H1 (cell line): ENCODE measurements at regions not wholly inside any gene's neighbourhood (a gene's known extent, or its start where the extent isn't known, plus 50 kb on each side); places are given as distances from the start of the nearest gene placed in this dataset.

Source experiments
- ASH2L ChIP-seq: fragments of 200-600, 300-600 bp; sonication (generic); IDR thresholded peaks from one replicate; pipeline ENCODE4 v1.7.1; 2017; ENCODE audit warnings: low read length
- EGR1 ChIP-seq: IDR thresholded peaks from 2 replicates; pipeline ENCODE4 v1.6.1; 2011; ENCODE audit warnings: low read depth, low read length, borderline replicate concordance
- HDAC6 ChIP-seq: IDR thresholded peaks from one replicate; pipeline ENCODE4 v1.7.1; 2012; ENCODE audit warnings: low read depth, mild to moderate bottlenecking, inconsistent platforms, low read length, moderate library complexity
- KDM4A ChIP-seq: IDR thresholded peaks from one replicate; pipeline ENCODE4 v1.7.1; 2012; ENCODE audit warnings: low read depth, mild to moderate bottlenecking, moderate library complexity, low read length, inconsistent platforms; ENCODE audit not compliant: severe bottlenecking
- POLR2AphosphoS5 ChIP-seq: IDR thresholded peaks from 2 replicates; pipeline ENCODE4 v1.6.1; 2011; ENCODE audit warnings: low read depth, low read length
- TAF1 ChIP-seq: IDR thresholded peaks from 2 replicates; pipeline ENCODE4 v1.6.1; 2011; ENCODE audit warnings: mild to moderate bottlenecking, low read depth, low read length
- TF ChIP-seq, protein P1 (sequence below): fragments of 300-600 bp; sonication (generic); IDR thresholded peaks from 2 replicates; pipeline ENCODE4 v1.7.1; 2012; ENCODE audit warnings: low read length, moderate library complexity, mild to moderate bottlenecking, inconsistent platforms; ENCODE audit not compliant: insufficient replicate concordance
- TF ChIP-seq, protein P2 (sequence below): IDR thresholded peaks from 2 replicates; pipeline ENCODE4 v1.6.1; 2011; ENCODE audit warnings: low read depth, mild to moderate bottlenecking, low read length; ENCODE audit not compliant: insufficient read depth
- TF ChIP-seq, protein P3 (sequence below): IDR thresholded peaks from 2 replicates; pipeline ENCODE4 v1.6.1; 2012; ENCODE audit warnings: low read length, inconsistent platforms

GRCh38 chr3:106717178-106717780 lies 660.0 kb upstream of the CCDC54 start (continued):
- TF ChIP-seq, protein P1, sequence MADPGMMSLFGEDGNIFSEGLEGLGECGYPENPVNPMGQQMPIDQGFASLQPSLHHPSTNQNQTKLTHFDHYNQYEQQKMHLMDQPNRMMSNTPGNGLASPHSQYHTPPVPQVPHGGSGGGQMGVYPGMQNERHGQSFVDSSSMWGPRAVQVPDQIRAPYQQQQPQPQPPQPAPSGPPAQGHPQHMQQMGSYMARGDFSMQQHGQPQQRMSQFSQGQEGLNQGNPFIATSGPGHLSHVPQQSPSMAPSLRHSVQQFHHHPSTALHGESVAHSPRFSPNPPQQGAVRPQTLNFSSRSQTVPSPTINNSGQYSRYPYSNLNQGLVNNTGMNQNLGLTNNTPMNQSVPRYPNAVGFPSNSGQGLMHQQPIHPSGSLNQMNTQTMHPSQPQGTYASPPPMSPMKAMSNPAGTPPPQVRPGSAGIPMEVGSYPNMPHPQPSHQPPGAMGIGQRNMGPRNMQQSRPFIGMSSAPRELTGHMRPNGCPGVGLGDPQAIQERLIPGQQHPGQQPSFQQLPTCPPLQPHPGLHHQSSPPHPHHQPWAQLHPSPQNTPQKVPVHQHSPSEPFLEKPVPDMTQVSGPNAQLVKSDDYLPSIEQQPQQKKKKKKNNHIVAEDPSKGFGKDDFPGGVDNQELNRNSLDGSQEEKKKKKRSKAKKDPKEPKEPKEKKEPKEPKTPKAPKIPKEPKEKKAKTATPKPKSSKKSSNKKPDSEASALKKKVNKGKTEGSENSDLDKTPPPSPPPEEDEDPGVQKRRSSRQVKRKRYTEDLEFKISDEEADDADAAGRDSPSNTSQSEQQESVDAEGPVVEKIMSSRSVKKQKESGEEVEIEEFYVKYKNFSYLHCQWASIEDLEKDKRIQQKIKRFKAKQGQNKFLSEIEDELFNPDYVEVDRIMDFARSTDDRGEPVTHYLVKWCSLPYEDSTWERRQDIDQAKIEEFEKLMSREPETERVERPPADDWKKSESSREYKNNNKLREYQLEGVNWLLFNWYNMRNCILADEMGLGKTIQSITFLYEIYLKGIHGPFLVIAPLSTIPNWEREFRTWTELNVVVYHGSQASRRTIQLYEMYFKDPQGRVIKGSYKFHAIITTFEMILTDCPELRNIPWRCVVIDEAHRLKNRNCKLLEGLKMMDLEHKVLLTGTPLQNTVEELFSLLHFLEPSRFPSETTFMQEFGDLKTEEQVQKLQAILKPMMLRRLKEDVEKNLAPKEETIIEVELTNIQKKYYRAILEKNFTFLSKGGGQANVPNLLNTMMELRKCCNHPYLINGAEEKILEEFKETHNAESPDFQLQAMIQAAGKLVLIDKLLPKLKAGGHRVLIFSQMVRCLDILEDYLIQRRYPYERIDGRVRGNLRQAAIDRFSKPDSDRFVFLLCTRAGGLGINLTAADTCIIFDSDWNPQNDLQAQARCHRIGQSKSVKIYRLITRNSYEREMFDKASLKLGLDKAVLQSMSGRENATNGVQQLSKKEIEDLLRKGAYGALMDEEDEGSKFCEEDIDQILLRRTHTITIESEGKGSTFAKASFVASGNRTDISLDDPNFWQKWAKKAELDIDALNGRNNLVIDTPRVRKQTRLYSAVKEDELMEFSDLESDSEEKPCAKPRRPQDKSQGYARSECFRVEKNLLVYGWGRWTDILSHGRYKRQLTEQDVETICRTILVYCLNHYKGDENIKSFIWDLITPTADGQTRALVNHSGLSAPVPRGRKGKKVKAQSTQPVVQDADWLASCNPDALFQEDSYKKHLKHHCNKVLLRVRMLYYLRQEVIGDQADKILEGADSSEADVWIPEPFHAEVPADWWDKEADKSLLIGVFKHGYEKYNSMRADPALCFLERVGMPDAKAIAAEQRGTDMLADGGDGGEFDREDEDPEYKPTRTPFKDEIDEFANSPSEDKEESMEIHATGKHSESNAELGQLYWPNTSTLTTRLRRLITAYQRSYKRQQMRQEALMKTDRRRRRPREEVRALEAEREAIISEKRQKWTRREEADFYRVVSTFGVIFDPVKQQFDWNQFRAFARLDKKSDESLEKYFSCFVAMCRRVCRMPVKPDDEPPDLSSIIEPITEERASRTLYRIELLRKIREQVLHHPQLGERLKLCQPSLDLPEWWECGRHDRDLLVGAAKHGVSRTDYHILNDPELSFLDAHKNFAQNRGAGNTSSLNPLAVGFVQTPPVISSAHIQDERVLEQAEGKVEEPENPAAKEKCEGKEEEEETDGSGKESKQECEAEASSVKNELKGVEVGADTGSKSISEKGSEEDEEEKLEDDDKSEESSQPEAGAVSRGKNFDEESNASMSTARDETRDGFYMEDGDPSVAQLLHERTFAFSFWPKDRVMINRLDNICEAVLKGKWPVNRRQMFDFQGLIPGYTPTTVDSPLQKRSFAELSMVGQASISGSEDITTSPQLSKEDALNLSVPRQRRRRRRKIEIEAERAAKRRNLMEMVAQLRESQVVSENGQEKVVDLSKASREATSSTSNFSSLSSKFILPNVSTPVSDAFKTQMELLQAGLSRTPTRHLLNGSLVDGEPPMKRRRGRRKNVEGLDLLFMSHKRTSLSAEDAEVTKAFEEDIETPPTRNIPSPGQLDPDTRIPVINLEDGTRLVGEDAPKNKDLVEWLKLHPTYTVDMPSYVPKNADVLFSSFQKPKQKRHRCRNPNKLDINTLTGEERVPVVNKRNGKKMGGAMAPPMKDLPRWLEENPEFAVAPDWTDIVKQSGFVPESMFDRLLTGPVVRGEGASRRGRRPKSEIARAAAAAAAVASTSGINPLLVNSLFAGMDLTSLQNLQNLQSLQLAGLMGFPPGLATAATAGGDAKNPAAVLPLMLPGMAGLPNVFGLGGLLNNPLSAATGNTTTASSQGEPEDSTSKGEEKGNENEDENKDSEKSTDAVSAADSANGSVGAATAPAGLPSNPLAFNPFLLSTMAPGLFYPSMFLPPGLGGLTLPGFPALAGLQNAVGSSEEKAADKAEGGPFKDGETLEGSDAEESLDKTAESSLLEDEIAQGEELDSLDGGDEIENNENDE = no peak
- TF ChIP-seq KDM4A (no peak), TAF1 (no peak), HDAC6 (no peak), EGR1 (no peak), POLR2AphosphoS5 (no peak), ASH2L (no peak)
- TF ChIP-seq, protein P2, sequence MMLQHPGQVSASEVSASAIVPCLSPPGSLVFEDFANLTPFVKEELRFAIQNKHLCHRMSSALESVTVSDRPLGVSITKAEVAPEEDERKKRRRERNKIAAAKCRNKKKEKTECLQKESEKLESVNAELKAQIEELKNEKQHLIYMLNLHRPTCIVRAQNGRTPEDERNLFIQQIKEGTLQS = no peak
- TF ChIP-seq, protein P3, sequence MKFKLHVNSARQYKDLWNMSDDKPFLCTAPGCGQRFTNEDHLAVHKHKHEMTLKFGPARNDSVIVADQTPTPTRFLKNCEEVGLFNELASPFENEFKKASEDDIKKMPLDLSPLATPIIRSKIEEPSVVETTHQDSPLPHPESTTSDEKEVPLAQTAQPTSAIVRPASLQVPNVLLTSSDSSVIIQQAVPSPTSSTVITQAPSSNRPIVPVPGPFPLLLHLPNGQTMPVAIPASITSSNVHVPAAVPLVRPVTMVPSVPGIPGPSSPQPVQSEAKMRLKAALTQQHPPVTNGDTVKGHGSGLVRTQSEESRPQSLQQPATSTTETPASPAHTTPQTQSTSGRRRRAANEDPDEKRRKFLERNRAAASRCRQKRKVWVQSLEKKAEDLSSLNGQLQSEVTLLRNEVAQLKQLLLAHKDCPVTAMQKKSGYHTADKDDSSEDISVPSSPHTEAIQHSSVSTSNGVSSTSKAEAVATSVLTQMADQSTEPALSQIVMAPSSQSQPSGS = no peak
